Panc1 (cell line): ENCODE measurements at regions not wholly inside any gene's neighbourhood (a gene's known extent, or its start where the extent isn't known, plus 50 kb on each side); places are given as distances from the start of the nearest gene placed in this dataset.

Source experiments
- ATAC-seq: fragments of 200-7000 bp; cut with Tn5 transposase; 2 replicates; pipeline ENCODE4 v1.9.1; 2020; ENCODE audit warnings: mild to moderate bottlenecking, moderate library complexity
- BruUV-seq: library from RNA; stranded (reverse); fragments of 400-500 nt; replicated peaks from 2 replicates; lab custom pipeline; 2021; lab: Mats Ljungman, UMichigan
- CTCF ChIA-PET: fragments of 300-600 bp; sonication (Branson Sonifier 250); formaldehyde crosslinking; loops from one replicate; lab custom pipeline; 2022; ENCODE audit warnings: antibody characterized with exemption; lab: Charles Lee
- POLR2A ChIA-PET: fragments of 300-600 bp; sonication (Branson Sonifier 250); formaldehyde crosslinking; loops from one replicate; lab custom pipeline; 2022; ENCODE audit warnings: antibody characterized with exemption; lab: Charles Lee
- DNase-seq: peaks from one replicate; pipeline ENCODE4 v3.0.0-alpha.2; 2010; ENCODE audit warnings: low read depth, low spot score
- H3K27ac ChIP-seq: 2 replicates; pipeline ENCODE4 v1.5.1; 2011; ENCODE audit warnings: mild to moderate bottlenecking, low read length, inconsistent platforms
- H3K27me3 ChIP-seq: fragments of 200-500 bp; sonication (Bioruptor generic); 2 replicates; pipeline ENCODE4 v1.6.0; 2014; ENCODE audit warnings: low read length, inconsistent platforms; ENCODE audit not compliant: control insufficient read depth, insufficient read depth
- H3K36me3 ChIP-seq: fragments of 200-500 bp; sonication (Bioruptor generic); 2 replicates; pipeline ENCODE4 v1.5.1; 2014; ENCODE audit warnings: inconsistent platforms, mild to moderate bottlenecking, low read length, moderate library complexity; ENCODE audit not compliant: control insufficient read depth, insufficient read depth
- H3K4me1 ChIP-seq: 2 replicates; pipeline ENCODE4 v1.5.1; 2011; ENCODE audit warnings: inconsistent platforms, mild to moderate bottlenecking, low read length, moderate library complexity; ENCODE audit not compliant: control insufficient read depth, insufficient read depth
- H3K4me3 ChIP-seq, 2 experiments: 2 replicates each; pipeline ENCODE4 v1.5.1; 2011 to 2012; ENCODE audit warnings: low read depth in 2 of 2, low read length in 2 of 2, mild to moderate bottlenecking in 2 of 2, inconsistent platforms in 1 of 2, moderate library complexity in 1 of 2
- H3K9me3 ChIP-seq: fragments of 200-500 bp; sonication (Bioruptor generic); 2 replicates; pipeline ENCODE4 v1.5.1; 2014; ENCODE audit warnings: low read depth, mild to moderate bottlenecking, inconsistent platforms, low read length, moderate library complexity; ENCODE audit not compliant: control insufficient read depth, insufficient read depth
- POLR2AphosphoS5 ChIP-seq: IDR thresholded peaks from 2 replicates; pipeline ENCODE4 v1.6.1; 2012; ENCODE audit warnings: mild to moderate bottlenecking, low read depth, low read length, moderate library complexity
- REST ChIP-seq, 2 experiments: IDR thresholded peaks; 2 replicates each; pipeline ENCODE4 v1.6.1; 2011 to 2012; ENCODE audit warnings: low read depth in 2 of 2, control low read depth in 1 of 2, low read length in 1 of 2, mild to moderate bottlenecking in 1 of 2, moderate library complexity in 1 of 2; ENCODE audit not compliant: insufficient read depth in 1 of 2
- SIN3A ChIP-seq: IDR thresholded peaks from 2 replicates; pipeline ENCODE4 v1.6.1; 2012; ENCODE audit warnings: low read depth, mild to moderate bottlenecking, low read length, moderate library complexity, borderline replicate concordance; ENCODE audit not compliant: insufficient read depth
- TCF7L2 ChIP-seq: IDR thresholded peaks from 2 replicates; pipeline ENCODE4 v1.6.1; 2011; ENCODE audit warnings: mild to moderate bottlenecking, low read depth, low read length, inconsistent platforms
- in situ Hi-C: cut with HindIII; loops from 2 replicates; pipeline ENCODE4 v1.10.0; 2016; ENCODE audit warnings: low sequenced_read_pairs, low pct_unique_long_range_greater_than_20kb
- intact Hi-C: fragments of 100-400 bp; cut with micrococcal nuclease; formaldehyde crosslinking; loops from one replicate; pipeline ENCODE4 v1.10.0; 2022; ENCODE audit not compliant: unreplicated experiment
- TF ChIP-seq, protein P1 (sequence below): fragments of 450-650 bp; IDR thresholded peaks from 2 replicates; pipeline ENCODE4 v1.5.1; 2017; ENCODE audit warnings: mild to moderate bottlenecking

DNA sequence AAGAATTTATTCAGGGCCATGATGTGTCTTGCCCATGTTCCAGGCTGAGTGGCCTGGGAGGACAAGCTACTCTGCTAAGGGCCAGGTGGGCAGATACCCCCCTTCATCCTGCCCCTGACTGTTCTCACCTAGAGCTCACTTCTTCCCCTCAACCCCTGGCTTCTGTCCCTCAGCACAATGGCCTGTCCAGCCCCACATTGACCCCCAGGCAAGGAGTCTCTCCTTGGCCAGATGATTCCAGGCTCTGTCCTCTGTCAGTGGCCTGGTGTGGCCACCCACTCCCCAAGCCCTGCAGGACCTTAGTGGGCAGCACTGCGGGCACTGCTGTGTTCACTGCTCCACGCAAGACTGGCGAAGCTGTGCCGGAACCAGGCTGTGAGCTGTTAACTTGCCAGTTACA, 460.0 kb downstream of the MATN1 start:
- Histone ChIP-seq H3K4me1 (no peaks in the 10 kb centered on the region), H3K4me3 (no peak overlapping the region), H3K36me3 (no peaks in the 10 kb centered on the region), H3K27ac (no peak overlapping the region), H3K27me3 (no peaks in the 10 kb centered on the region; the same call in 1 of the 2 replicates), H3K9me3 (no peaks in the 10 kb centered on the region)
- DNase-seq (no peak), ATAC-seq (no peak)
- BruUV-seq, result no TSS peak
- CTCF ChIA-PET, result no interaction called here
- in situ Hi-C loops, result no loop called here
- TF ChIP-seq, protein P1, sequence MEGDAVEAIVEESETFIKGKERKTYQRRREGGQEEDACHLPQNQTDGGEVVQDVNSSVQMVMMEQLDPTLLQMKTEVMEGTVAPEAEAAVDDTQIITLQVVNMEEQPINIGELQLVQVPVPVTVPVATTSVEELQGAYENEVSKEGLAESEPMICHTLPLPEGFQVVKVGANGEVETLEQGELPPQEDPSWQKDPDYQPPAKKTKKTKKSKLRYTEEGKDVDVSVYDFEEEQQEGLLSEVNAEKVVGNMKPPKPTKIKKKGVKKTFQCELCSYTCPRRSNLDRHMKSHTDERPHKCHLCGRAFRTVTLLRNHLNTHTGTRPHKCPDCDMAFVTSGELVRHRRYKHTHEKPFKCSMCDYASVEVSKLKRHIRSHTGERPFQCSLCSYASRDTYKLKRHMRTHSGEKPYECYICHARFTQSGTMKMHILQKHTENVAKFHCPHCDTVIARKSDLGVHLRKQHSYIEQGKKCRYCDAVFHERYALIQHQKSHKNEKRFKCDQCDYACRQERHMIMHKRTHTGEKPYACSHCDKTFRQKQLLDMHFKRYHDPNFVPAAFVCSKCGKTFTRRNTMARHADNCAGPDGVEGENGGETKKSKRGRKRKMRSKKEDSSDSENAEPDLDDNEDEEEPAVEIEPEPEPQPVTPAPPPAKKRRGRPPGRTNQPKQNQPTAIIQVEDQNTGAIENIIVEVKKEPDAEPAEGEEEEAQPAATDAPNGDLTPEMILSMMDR, result no peak
- TF ChIP-seq TCF7L2, result no peak
- TF ChIP-seq POLR2AphosphoS5, result no peak
- TF ChIP-seq SIN3A, result no peak
- no peak for TF ChIP-seq REST (IDR thresholded peaks at IDR 0.05; ENCODE audit: insufficient read depth in 1 of 2, low read depth in 2 of 2, low read length in 1 of 2)
- POLR2A ChIA-PET, result no interaction called here
- intact Hi-C loops, result no loop called here

DNA sequence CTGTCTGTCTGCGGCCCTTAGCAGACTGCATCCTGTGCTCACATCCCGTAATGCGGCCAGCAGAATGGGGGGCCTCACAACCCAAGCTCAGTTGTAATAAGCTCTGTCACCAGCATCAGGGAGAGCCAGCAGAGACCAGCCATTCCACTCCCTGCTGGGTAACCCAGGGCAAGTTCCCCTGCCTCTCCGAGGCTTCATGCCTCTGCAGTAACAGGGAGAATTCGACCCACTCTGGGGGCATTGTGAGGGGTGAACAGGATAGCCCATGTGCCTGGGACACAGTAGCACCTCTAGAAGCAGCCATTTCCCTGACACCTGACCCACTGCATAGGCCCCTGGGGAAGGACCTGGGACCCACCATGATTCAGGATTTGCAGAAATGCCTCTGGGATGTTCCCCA, 461.2 kb downstream of the MATN1 start:
- Histone ChIP-seq H3K4me3 (no peak overlapping the region), H3K9me3 (no peaks in the 10 kb centered on the region), H3K27ac (no peak overlapping the region), H3K27me3 (no peaks in the 10 kb centered on the region; the same call in 1 of the 2 replicates), H3K36me3 (no peaks in the 10 kb centered on the region), H3K4me1 (no peaks in the 10 kb centered on the region)
- CTCF ChIA-PET, result no interaction called here
- in situ Hi-C loops, result no loop called here
- BruUV-seq, result no TSS peak
- intact Hi-C loops, result no loop called here
- POLR2A ChIA-PET, result no interaction called here
- ATAC-seq (no peak), DNase-seq (no peak)
- TF ChIP-seq SIN3A (no peak), TCF7L2 (no peak), REST (IDR thresholded peaks at IDR 0.05; ENCODE audit: insufficient read depth in 1 of 2, low read depth in 2 of 2, low read length in 1 of 2) (no peak), POLR2AphosphoS5 (no peak)
- TF ChIP-seq, protein P1, result no peak
